ENCODE measurements at regions not wholly inside any gene's neighbourhood (a gene's known extent, or its start where the extent isn't known, plus 50 kb on each side); places are given as distances from the start of the nearest gene placed in this dataset.

GRCh38 chr1:10891091-10891490 lies 94.6 kb upstream of the CASZ1 start:
- no peak for TF ChIP-seq CTCF (conservative IDR thresholded peaks at IDR 0.05 in 1 of 2, IDR thresholded peaks at IDR 0.05 in 1 of 2; ENCODE audit: extremely low read depth in 1 of 2, insufficient read depth in 1 of 2, low read depth in 1 of 2, low read length in 2 of 2)
- no peak for TF ChIP-seq EZH2 (IDR thresholded peaks at IDR 0.05; ENCODE audit: borderline replicate concordance, low read length)

Data from mammary epithelial cell (primary cell).